Lower lobe of right lung (tissue), 2 donors: ENCODE measurements at regions not wholly inside any gene's neighbourhood (a gene's known extent, or its start where the extent isn't known, plus 50 kb on each side); places are given as distances from the start of the nearest gene placed in this dataset.

Source experiments
- ATAC-seq, 2 donors: fragments of 200-7000 bp; cut with Tn5 transposase; one replicate each; pipeline ENCODE4 v1.9.1; 2020 to 2022; ENCODE audit warnings: mild to moderate bottlenecking in 2 of 2, moderate library complexity in 2 of 2
- DNase-seq: peaks from one replicate; pipeline ENCODE4 v3.0.0-alpha.2; 2020
- H3K27ac ChIP-seq: fragments of 200-600 bp; one replicate; pipeline ENCODE4 v1.8.0; 2022
- H3K27me3 ChIP-seq: fragments of 200-600 bp; one replicate; pipeline ENCODE4 v1.8.0; 2022; ENCODE audit warnings: low read depth
- H3K36me3 ChIP-seq: fragments of 200-600 bp; one replicate; pipeline ENCODE4 v1.8.0; 2022; ENCODE audit warnings: mild to moderate bottlenecking
- H3K4me1 ChIP-seq: fragments of 200-600 bp; one replicate; pipeline ENCODE4 v1.8.0; 2022
- H3K4me3 ChIP-seq: fragments of 200-600 bp; one replicate; pipeline ENCODE4 v1.8.0; 2022; ENCODE audit warnings: mild to moderate bottlenecking
- H3K9me3 ChIP-seq: fragments of 200-600 bp; one replicate; pipeline ENCODE4 v1.8.0; 2022
- CTCF ChIP-seq: fragments of 200-600 bp; IDR thresholded peaks from one replicate; pipeline ENCODE4 v1.8.0; 2022; ENCODE audit warnings: antibody characterized with exemption, mild to moderate bottlenecking
- intact Hi-C: fragments of 100-400 bp; cut with DNase I; formaldehyde crosslinking; loops from one replicate; pipeline ENCODE4 v1.11.0; 2022
- donor health status: DM: no; HTN: yes; CAD: no; lungs with severe emphysema.

- H3K4me3 ChIP-seq = no peak overlapping the region
- TF ChIP-seq CTCF = no peak
- no peaks in the 10 kb centered on the region for H3K27me3 ChIP-seq
- H3K9me3 ChIP-seq = no peaks in the 10 kb centered on the region
- H3K36me3 ChIP-seq = no peaks in the 10 kb centered on the region
- H3K4me1 ChIP-seq = no peaks in the 10 kb centered on the region
- intact Hi-C loops = no loop called here
- ATAC-seq = no peak
- DNase-seq = no peak
- H3K27ac ChIP-seq = no peak overlapping the region
Measured at GRCh38 chr6:146943664-146944063, 260.6 kb upstream of the STXBP5 start.

GRCh38 chr6:146944077-146944476, 260.1 kb upstream of the STXBP5 start:
- Histone ChIP-seq H3K27me3 (no peaks in the 10 kb centered on the region), H3K4me1 (no peaks in the 10 kb centered on the region), H3K4me3 (no peak overlapping the region), H3K36me3 (no peaks in the 10 kb centered on the region), H3K9me3 (no peaks in the 10 kb centered on the region), H3K27ac (no peak overlapping the region)
- no peak for TF ChIP-seq CTCF
- no peak for DNase-seq
- intact Hi-C loops = no loop called here
- no peak for ATAC-seq

- TF ChIP-seq CTCF = no peak
- Histone ChIP-seq H3K27ac (no peak overlapping the region), H3K4me3 (no peak overlapping the region), H3K4me1 (no peaks in the 10 kb centered on the region), H3K27me3 (no peaks in the 10 kb centered on the region), H3K9me3 (no peaks in the 10 kb centered on the region), H3K36me3 (no peaks in the 10 kb centered on the region)
- ATAC-seq = no peak
- intact Hi-C loops = no loop called here
- DNase-seq = no peak
Measured at GRCh38 chr6:146944809-146945208, 259.4 kb upstream of the STXBP5 start.

- no peak for TF ChIP-seq CTCF
- no peaks in the 10 kb centered on the region for H3K36me3 ChIP-seq
- H3K27ac ChIP-seq = no peak overlapping the region
- intact Hi-C loops = no loop called here
- no peak overlapping the region for H3K4me3 ChIP-seq
- H3K27me3 ChIP-seq = no peaks in the 10 kb centered on the region
- DNase-seq = no peak
- H3K4me1 ChIP-seq = peaks cover 4% of the 10 kb centered on the region
- no peak for ATAC-seq
- H3K9me3 ChIP-seq = no peaks in the 10 kb centered on the region
Measured at GRCh38 chr6:146946559-146946958, 257.7 kb upstream of the STXBP5 start.

- no peak for TF ChIP-seq CTCF
- ATAC-seq = no peak
- H3K27ac ChIP-seq = no peak overlapping the region
- H3K36me3 ChIP-seq = no peaks in the 10 kb centered on the region
- intact Hi-C loops = no loop called here
- peaks cover 4% of the 10 kb centered on the region for H3K4me1 ChIP-seq
- H3K27me3 ChIP-seq = no peaks in the 10 kb centered on the region
- no peaks in the 10 kb centered on the region for H3K9me3 ChIP-seq
- DNase-seq = no peak
- no peak overlapping the region for H3K4me3 ChIP-seq
Measured at GRCh38 chr6:146948790-146949342, 255.4 kb upstream of the STXBP5 start.

GRCh38 chr6:146949425-146949824, 254.8 kb upstream of the STXBP5 start:
- Histone ChIP-seq H3K4me3 (no peak overlapping the region), H3K4me1 (peaks cover 4% of the 10 kb centered on the region), H3K27me3 (no peaks in the 10 kb centered on the region), H3K27ac (no peak overlapping the region), H3K36me3 (no peaks in the 10 kb centered on the region), H3K9me3 (no peaks in the 10 kb centered on the region)
- no peak for TF ChIP-seq CTCF
- intact Hi-C loops = no loop called here
- DNase-seq = no peak
- ATAC-seq = no peak
